SH-SY5Y (cell line): ENCODE measurements at regions not wholly inside any gene's neighbourhood (a gene's known extent, or its start where the extent isn't known, plus 50 kb on each side); places are given as distances from the start of the nearest gene placed in this dataset.

Source experiments
- GATA2 ChIP-seq: IDR thresholded peaks from 2 replicates; pipeline ENCODE4 v1.6.1; 2011; ENCODE audit warnings: mild to moderate bottlenecking, low read depth, low read length
- GATA3 ChIP-seq: IDR thresholded peaks from 2 replicates; pipeline ENCODE4 v1.6.1; 2011; ENCODE audit warnings: low read depth, mild to moderate bottlenecking, low read length, moderate library complexity

GRCh38 chr1:209511169-209511568, 72.3 kb upstream of the CAMK1G start:
- no peak for TF ChIP-seq GATA3
- no peak for TF ChIP-seq GATA2
